T-helper 2 cell treated with Interferon-gamma antibody and Interleukin-4, amounts not matched to agents 5 μg/mL and 100 μg/mL, for 36 hours (primary cell): ENCODE measurements at regions not wholly inside any gene's neighbourhood (a gene's known extent, or its start where the extent isn't known, plus 50 kb on each side); places are given as distances from the start of the nearest gene placed in this dataset.
"Not testable (repeated sequence)": the region's sequence is repeated elsewhere in the genome, so short reads cannot be mapped to it uniquely, and the experiment has no call there.

Source experiments
- DNase-seq: peaks from one replicate; pipeline ENCODE4 v3.0.0; 2021; ENCODE audit warnings: low spot score
- H3K27ac Mint-ChIP-seq: one replicate; pipeline ENCODE4 v1.8.0; 2021; ENCODE audit warnings: mild to moderate bottlenecking, mixed read lengths
- H3K27me3 Mint-ChIP-seq: one replicate; pipeline ENCODE4 v1.8.0; 2021; ENCODE audit warnings: low read depth, mixed read lengths
- H3K36me3 Mint-ChIP-seq: one replicate; pipeline ENCODE4 v1.8.0; 2021; ENCODE audit warnings: low read depth, mixed read lengths
- H3K4me1 Mint-ChIP-seq: one replicate; pipeline ENCODE4 v1.8.0; 2021; ENCODE audit warnings: low read depth, mixed read lengths
- H3K4me3 Mint-ChIP-seq: one replicate; pipeline ENCODE4 v1.8.0; 2022; ENCODE audit warnings: mild to moderate bottlenecking, moderate library complexity, mixed read lengths
- H3K9me3 Mint-ChIP-seq: one replicate; pipeline ENCODE4 v1.8.0; 2021; ENCODE audit warnings: mixed read lengths

DNA sequence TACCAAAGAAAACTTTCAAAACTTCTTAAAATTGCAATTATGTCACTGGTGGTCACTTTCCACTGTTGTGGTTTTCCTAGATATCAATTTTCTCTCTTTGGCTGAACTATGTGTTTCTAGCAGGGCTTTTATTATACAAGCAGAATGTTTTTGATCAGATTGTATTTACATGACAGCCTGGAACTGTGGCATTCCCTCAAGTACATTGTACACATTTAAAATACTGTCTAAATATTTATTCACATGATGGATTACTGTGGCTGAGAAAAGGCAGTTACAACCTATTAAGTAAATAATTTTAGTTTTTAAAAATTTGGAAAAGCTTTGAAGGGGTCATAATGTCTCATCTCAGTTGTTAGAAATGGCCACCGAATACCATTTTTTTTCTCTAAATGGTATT, 231.9 kb upstream of the PPP1R3A start:
- Mint-ChIP-seq H3K27me3 (no peaks in the 10 kb centered on the region), H3K4me3 (no peak overlapping the region), H3K27ac (no peak overlapping the region), H3K9me3 (no peaks in the 10 kb centered on the region), H3K4me1 (peaks cover 4% of the 10 kb centered on the region), H3K36me3 (no peaks in the 10 kb centered on the region)
- no peak for DNase-seq

DNA sequence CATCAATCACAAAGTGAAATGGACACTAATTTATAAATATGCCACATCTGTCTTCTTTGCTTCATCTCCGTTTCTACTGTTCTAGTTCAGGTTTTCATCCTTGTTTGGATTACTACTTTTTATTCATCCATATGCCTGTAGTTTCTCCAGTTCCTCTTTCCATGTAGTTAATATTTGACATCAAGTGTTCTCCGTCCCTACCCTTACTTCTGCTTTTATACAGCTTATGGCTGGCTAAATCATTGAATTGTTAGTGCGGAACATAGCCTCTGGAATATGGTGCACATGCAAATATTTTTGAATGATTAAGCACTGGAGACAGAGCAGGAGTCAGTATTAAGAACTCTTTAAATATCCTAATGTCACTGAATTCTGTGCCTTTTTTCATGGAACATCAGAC, 230.0 kb upstream of the PPP1R3A start:
- Mint-ChIP-seq H3K9me3 (no peaks in the 10 kb centered on the region), H3K4me3 (no peak overlapping the region), H3K36me3 (no peaks in the 10 kb centered on the region)

DNA sequence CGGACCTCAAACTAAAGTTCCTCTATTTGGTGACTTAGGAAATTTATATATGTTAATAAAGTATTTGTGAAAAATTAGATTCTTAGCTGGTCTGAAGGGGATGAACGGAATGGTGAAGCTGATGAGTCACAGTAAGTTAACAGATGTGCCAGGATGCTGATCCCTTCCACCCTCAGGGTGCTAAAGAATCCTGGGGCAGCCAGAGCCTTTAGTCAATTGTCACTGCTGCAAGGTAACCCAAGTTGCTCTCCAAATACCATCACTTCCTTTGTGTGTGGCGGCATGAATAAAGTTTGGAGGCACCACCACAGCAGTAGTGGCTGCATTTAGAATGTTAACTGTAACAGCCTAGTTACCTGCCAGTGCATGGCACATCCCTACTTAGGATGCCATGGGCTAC, 222.6 kb upstream of the PPP1R3A start:
- DNase-seq = no peak
- Mint-ChIP-seq H3K4me3 (no peak overlapping the region), H3K27ac (no peak overlapping the region)

More for the DNA sequence above, 230.0 kb upstream of the PPP1R3A start:
- H3K4me1 Mint-ChIP-seq = peaks cover 4% of the 10 kb centered on the region
- H3K27me3 Mint-ChIP-seq = no peaks in the 10 kb centered on the region
- no peak for DNase-seq
- no peak overlapping the region for H3K27ac Mint-ChIP-seq

DNA sequence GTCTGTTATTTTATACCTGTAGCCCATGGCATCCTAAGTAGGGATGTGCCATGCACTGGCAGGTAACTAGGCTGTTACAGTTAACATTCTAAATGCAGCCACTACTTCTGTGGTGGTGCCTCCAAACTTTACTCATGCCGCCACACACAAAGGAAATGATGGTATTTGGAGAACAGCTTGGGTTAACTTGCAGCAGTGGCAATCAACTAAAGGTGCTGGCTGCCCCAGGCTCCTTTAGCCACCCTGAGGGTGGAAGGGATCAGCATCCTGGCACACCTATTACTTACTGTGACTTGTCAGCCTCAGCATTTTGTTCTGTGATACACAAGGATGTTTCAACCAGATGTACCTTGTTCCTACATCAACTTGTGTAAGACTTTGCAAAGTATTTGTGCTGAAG, 221.8 kb upstream of the PPP1R3A start:
- no peak for DNase-seq
- no peak overlapping the region for H3K4me3 Mint-ChIP-seq
- no peaks in the 10 kb centered on the region for H3K4me1 Mint-ChIP-seq

More for the DNA sequence above, 222.6 kb upstream of the PPP1R3A start:
- no peaks in the 10 kb centered on the region for H3K9me3 Mint-ChIP-seq
- H3K36me3 Mint-ChIP-seq = no peaks in the 10 kb centered on the region
- H3K4me1 Mint-ChIP-seq = no peaks in the 10 kb centered on the region
- no peaks in the 10 kb centered on the region for H3K27me3 Mint-ChIP-seq

DNA sequence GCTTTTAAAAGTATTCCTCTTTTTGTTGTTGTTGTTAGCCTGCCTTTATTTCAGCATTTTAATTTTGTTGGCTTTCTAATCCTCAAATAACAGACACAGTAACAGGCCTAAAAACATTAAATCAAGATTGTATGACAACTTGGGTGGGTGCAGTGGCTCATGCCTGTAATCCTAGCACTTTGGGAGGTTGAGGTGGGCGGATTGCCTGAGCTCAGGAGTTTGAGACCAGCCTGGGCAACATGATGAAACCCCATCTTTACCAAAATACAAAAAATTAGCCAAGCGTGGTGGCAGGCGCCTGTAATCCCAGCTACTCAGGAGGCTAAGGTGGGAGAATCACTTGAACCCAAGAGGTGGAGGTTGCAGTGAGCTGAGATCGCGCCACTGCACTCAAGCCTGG, 220.9 kb upstream of the PPP1R3A start:
- H3K9me3 Mint-ChIP-seq, H3K4me3 Mint-ChIP-seq, DNase-seq, H3K36me3 Mint-ChIP-seq, H3K27ac Mint-ChIP-seq, H3K27me3 Mint-ChIP-seq, H3K4me1 Mint-ChIP-seq: not testable (repeated sequence)

More for the DNA sequence above, 221.8 kb upstream of the PPP1R3A start:
- no peaks in the 10 kb centered on the region for H3K9me3 Mint-ChIP-seq
- H3K36me3 Mint-ChIP-seq = no peaks in the 10 kb centered on the region
- H3K27me3 Mint-ChIP-seq = no peaks in the 10 kb centered on the region
- H3K27ac Mint-ChIP-seq = no peak overlapping the region

DNA sequence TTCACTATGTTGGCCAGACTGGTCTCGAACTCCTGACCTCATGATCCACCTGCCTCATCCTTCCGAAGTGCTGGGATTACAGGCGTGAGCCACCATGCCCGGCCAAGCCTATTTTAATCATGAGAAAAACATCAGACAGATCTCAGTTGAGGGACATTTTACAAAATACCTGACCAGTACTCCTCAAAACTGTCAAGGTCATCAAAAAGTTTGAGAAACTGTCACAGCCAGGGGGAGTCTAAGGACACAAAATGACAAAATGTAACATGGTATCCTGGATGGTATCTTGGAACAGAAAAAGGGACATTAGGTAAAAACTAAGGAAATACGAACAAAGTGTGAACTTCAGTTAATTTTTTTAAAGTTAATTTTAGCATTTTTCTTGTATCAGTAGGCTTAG, 219.8 kb upstream of the PPP1R3A start:
- H3K4me3 Mint-ChIP-seq = no peak overlapping the region
- H3K36me3 Mint-ChIP-seq = no peaks in the 10 kb centered on the region
- no peak overlapping the region for H3K27ac Mint-ChIP-seq
- no peaks in the 10 kb centered on the region for H3K4me1 Mint-ChIP-seq
- no peaks in the 10 kb centered on the region for H3K9me3 Mint-ChIP-seq
- DNase-seq = no peak
- no peaks in the 10 kb centered on the region for H3K27me3 Mint-ChIP-seq

DNA sequence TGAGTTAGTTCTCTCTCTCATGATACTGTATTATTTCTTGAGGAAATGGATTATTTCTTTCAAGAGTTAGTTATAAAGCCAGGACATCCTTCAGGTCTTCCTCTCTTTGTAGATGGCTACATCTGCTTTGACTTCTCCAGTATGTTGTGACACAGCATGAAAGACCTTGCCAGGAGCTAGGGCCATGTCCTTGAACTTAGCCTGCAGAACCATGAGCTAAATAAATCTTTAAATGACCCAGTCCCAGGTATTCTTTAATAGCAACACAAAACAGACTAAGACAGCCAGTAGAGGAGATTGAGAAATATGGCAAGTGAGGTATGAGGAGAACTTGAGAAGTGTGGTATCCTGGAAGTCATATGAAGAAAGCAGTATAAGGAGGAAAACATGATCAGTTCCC, 214.9 kb upstream of the PPP1R3A start:
- no peak overlapping the region for H3K4me3 Mint-ChIP-seq
- no peaks in the 10 kb centered on the region for H3K9me3 Mint-ChIP-seq
- no peak overlapping the region for H3K27ac Mint-ChIP-seq
- no peaks in the 10 kb centered on the region for H3K27me3 Mint-ChIP-seq
- no peaks in the 10 kb centered on the region for H3K4me1 Mint-ChIP-seq
- no peaks in the 10 kb centered on the region for H3K36me3 Mint-ChIP-seq
- no peak for DNase-seq

DNA sequence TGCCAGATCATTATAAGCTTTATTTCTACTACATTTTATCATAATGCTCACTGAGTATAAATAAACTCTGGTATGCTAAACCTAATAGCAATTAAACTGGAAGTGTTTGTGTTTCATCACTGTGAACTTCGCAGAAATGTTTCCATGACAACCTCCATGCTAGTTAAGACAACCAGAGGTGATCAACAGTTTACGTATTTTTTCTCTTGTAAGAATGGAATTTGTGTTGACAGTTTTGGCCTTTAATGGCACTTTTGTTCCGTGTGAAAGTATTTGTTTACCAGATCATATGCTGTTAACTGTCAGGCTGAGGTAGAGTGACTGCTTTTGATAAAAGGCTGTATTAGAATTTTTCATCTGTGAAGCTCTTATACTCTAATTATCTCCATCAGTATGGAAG, 212.1 kb upstream of the PPP1R3A start:
- no peak overlapping the region for H3K4me3 Mint-ChIP-seq
- no peak overlapping the region for H3K27ac Mint-ChIP-seq
- no peaks in the 10 kb centered on the region for H3K4me1 Mint-ChIP-seq
- no peaks in the 10 kb centered on the region for H3K36me3 Mint-ChIP-seq
- H3K9me3 Mint-ChIP-seq = no peaks in the 10 kb centered on the region
- DNase-seq = no peak
- no peaks in the 10 kb centered on the region for H3K27me3 Mint-ChIP-seq

DNA sequence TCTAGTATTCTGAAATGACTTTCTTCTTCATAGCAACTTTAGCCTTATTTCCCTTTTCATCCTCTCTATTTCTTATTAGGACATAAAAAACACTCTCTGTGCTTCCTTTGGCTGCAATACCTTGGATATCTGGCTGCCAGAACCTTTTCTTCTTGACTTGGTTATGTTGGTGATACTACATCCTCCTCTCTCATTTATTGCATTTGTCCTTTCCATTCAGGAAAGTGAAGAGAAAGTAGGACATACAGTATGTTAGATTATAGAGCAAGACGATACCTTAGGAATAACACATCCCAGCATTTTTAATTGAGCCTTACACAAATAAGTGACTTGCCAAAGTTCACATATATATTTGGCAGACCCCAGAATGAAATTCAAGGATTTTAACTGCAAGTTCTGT, 210.1 kb upstream of the PPP1R3A start:
- H3K9me3 Mint-ChIP-seq = no peaks in the 10 kb centered on the region
- no peak overlapping the region for H3K4me3 Mint-ChIP-seq
- no peak overlapping the region for H3K27ac Mint-ChIP-seq
- H3K4me1 Mint-ChIP-seq = no peaks in the 10 kb centered on the region
- no peak for DNase-seq
- no peaks in the 10 kb centered on the region for H3K27me3 Mint-ChIP-seq
- H3K36me3 Mint-ChIP-seq = no peaks in the 10 kb centered on the region

DNA sequence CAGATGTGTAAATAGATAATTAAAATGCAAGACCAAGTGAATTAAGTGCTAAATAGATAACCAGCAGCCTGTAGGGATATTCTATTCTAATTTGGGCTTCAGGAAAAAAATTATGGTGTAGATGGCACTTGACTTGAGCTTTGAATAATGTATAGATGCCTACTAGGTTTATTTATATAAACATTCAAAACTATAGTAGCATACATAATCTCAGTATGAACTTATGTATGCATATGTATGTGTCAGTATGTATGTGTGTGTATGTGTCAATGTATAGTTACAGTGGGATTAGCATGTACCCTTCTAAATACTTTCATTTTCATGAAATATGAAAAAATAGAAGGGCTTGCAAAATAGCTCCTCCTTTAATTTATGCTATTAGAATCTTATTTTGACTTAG, 207.3 kb upstream of the PPP1R3A start:
- Mint-ChIP-seq H3K36me3 (no peaks in the 10 kb centered on the region), H3K9me3 (no peaks in the 10 kb centered on the region), H3K27me3 (no peaks in the 10 kb centered on the region), H3K4me1 (no peaks in the 10 kb centered on the region), H3K27ac (no peak overlapping the region), H3K4me3 (no peak overlapping the region)
- no peak for DNase-seq

DNA sequence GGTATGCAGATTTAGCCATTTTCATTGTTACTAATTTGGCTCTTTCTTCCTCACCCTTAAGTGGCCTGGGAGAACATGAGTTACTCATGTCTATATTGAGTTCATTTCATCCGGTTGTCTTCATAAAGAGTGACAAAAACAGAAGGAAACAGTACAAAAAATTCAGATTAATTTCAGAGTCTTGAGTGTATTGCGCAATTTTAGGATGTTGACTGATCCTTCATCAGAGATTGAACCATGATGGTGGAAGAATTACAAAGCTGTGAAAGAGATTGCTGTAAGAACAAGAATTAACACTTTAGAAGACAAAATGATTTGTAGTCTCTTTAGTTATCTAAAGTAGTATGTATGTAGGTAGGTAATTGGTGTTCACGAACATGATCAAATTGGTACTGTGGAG, 194.0 kb upstream of the PPP1R3A start:
- H3K4me3 Mint-ChIP-seq = no peak overlapping the region
- no peaks in the 10 kb centered on the region for H3K9me3 Mint-ChIP-seq
- H3K27ac Mint-ChIP-seq = no peak overlapping the region
- no peaks in the 10 kb centered on the region for H3K27me3 Mint-ChIP-seq
- no peaks in the 10 kb centered on the region for H3K4me1 Mint-ChIP-seq
- H3K36me3 Mint-ChIP-seq = no peaks in the 10 kb centered on the region
- no peak for DNase-seq

DNA sequence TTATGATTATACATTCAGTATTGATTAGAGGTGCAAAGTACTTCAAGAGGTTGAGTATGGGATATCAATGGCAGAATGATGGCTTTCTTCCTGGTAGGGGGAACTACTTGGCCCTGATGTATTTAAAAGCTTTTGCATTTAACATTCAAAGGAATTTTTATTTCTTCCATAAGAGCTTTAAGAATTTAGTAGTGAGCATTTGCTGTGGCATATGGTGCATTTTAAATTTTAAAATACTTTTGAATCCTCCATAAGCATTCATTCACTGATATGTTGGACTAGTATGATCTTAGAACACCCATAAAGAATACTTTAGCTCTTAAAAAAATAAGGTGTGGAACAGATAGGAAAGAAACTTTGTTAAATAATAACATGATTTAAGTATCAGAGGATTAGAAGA, 191.9 kb upstream of the PPP1R3A start:
- H3K27ac Mint-ChIP-seq = no peak overlapping the region
- H3K9me3 Mint-ChIP-seq = no peaks in the 10 kb centered on the region
- no peaks in the 10 kb centered on the region for H3K27me3 Mint-ChIP-seq
- H3K4me3 Mint-ChIP-seq = no peak overlapping the region
- no peaks in the 10 kb centered on the region for H3K36me3 Mint-ChIP-seq
- H3K4me1 Mint-ChIP-seq = no peaks in the 10 kb centered on the region
- no peak for DNase-seq

DNA sequence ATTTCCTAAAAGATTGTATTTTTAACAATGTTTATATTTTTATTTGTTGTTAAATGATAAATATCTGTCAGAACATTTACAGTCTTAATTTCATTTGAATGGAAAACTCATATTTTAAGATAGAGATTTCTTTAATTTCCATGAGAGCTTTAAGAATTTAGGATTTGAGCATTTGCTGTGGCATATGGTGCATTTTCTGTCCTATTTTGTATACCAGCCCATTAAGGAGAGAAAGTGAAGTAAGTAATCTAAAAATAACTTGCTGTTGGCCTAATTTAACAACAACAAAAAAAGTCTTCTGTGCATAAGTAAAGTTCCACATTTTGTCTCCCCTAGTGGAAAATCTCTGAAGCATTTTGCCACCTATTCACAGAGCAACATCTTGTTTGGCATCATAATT, 190.9 kb upstream of the PPP1R3A start:
- Mint-ChIP-seq H3K4me1 (no peaks in the 10 kb centered on the region), H3K9me3 (no peaks in the 10 kb centered on the region), H3K4me3 (no peak overlapping the region), H3K27me3 (no peaks in the 10 kb centered on the region), H3K36me3 (no peaks in the 10 kb centered on the region), H3K27ac (no peak overlapping the region)
- no peak for DNase-seq

DNA sequence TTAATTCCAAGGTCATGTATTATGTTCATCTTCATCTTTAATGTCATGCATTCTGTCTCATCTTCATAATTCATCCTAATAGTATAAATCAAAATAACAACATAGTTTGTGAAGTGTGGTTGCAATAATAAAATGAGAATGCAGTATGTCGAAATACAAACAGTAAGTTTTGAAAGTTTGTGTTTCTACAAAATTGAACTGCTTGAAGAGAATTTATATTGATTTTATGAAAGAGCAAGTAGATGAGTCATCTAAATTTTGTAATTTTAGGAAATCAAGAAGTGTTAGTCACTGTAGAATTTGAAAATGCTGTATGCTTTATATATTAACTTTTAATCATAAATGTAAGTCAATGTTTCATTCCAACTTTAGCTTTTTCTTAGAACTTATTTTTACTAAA, 190.5 kb upstream of the PPP1R3A start:
- no peak for DNase-seq
- H3K9me3 Mint-ChIP-seq = no peaks in the 10 kb centered on the region
- H3K27ac Mint-ChIP-seq = no peak overlapping the region
- H3K4me3 Mint-ChIP-seq = no peak overlapping the region
- no peaks in the 10 kb centered on the region for H3K27me3 Mint-ChIP-seq
- H3K36me3 Mint-ChIP-seq = no peaks in the 10 kb centered on the region
- H3K4me1 Mint-ChIP-seq = no peaks in the 10 kb centered on the region

DNA sequence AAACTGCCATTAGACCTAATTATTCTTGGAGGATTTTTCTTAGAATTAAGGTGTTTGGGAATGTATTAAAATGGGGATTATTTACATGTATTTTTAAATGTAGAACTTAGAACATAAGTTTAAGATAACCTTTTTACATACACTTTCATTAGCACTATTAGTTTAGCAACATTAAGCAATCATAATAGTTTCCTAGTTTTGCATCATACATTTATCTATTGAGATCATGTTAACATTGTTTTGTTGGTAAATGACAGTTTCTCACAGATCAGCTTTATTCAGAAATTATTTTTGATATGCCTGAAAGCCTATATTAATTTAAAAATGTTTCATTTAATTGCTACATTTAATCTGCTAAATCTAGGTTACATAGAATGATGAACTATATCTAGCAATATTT, 189.7 kb upstream of the PPP1R3A start:
- H3K27ac Mint-ChIP-seq = no peak overlapping the region
- DNase-seq = no peak
- H3K36me3 Mint-ChIP-seq = no peaks in the 10 kb centered on the region
- no peaks in the 10 kb centered on the region for H3K4me1 Mint-ChIP-seq
- H3K9me3 Mint-ChIP-seq = no peaks in the 10 kb centered on the region
- no peak overlapping the region for H3K4me3 Mint-ChIP-seq
- peaks cover 2% of the 10 kb centered on the region for H3K27me3 Mint-ChIP-seq

DNA sequence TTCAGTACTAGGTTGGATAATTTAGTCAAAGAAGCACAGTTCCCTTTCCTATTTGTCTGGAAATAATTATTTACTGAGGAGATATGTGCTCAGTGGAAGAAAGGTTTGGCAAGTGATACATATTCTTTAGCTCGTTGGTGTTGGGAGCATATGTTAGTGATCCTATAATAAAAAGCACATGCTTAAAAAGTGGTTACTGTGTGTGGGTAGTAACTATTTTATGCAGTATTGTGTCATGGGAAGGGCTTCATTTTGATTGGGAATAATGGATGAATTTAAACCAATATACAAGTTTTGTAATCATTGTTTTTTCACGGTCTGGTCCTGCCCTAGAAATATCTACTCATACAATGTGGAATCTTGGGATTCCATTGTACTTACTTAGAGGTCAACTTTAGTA, 188.7 kb upstream of the PPP1R3A start:
- Mint-ChIP-seq H3K9me3 (no peaks in the 10 kb centered on the region), H3K4me1 (no peaks in the 10 kb centered on the region), H3K27me3 (peaks cover 2% of the 10 kb centered on the region), H3K36me3 (no peaks in the 10 kb centered on the region), H3K27ac (no peak overlapping the region), H3K4me3 (no peak overlapping the region)
- no peak for DNase-seq
